ENCODE measurements at regions not wholly inside any gene's neighbourhood (a gene's known extent, or its start where the extent isn't known, plus 50 kb on each side); places are given as distances from the start of the nearest gene placed in this dataset.
"Not testable (repeated sequence)": the region's sequence is repeated elsewhere in the genome, so short reads cannot be mapped to it uniquely, and the experiment has no call there.

DNA sequence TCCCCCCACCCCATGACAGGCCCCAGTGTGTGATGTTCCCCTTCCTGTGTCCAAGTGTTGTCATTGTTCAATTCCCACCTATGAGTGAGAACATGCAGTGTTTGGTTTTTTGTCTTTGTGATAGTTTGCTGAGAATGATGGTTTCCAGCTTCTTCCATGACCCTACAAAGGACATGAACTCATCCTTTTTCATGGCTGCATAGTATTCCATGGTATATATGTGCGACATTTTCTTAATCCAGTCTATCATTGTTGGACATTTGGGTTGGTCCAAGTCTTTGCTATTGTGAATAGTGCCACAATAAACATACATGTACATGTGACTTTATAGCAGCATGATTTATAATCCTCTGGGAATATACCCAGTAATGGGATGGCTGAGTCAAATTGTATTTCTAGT lies 927.9 kb downstream of the PLA2G4A start:
- DNase-seq = not testable (repeated sequence)

DNA sequence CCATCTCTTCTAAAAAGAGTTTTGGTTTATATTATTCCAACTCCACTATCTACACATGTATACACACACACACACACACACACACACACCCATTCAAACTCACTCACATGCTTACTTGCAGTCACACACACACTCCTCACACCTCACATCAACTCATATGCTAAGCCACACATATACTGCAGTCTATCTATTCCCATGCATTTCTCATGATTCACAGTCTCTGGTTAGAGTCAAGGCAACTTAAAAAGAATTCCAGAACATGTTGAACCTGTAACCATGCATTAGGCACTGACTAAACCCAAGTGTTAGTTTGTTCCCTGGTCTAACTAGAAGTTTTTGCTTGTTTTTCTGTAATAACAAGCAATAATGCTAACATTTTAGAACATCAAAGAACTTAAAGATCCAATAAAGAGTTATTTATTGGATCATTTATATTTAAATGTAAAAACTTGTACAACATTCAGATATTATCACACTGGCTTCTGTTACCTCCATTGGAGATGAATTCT lies 931.1 kb downstream of the PLA2G4A start:
- DNase-seq = no peak

DNA sequence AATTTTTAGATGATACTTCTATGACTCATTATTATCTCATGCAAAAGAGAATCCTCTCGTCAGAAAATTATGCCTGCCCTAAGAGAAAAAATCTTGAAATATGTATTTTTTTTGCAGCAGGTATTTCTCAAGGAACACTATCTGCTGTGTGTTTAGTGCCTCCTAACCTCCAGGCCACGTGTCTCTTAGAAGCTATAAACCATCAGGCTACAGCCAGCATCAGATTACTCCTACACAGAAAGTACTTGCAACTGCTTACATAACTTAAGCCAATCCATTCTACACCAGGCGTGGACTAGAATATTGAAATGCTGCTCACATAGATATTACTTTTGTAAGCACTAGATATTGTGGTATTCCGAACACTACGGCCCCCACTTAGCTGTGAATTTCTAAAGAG lies 933.4 kb downstream of the PLA2G4A start:
- DNase-seq = no peak

DNA sequence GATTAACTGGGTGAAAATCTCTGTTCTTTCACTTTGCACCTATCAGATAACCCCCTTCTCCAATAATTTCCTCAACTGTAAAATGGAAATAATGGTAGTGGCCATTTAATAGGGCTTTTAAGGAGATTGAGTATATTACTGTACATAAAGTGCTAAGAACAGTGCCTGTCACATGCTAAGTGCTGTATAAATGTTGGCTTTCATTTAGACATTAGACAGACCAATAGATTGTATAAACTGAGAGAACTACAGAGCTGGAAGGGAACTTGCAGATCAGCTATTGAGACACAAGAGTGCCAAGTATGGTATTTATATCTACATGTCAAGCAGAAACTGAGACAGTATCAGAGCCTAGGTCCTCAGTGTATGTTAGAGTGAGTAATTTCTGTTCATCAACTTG lies 934.7 kb downstream of the PLA2G4A start:
- DNase-seq = no peak

DNA sequence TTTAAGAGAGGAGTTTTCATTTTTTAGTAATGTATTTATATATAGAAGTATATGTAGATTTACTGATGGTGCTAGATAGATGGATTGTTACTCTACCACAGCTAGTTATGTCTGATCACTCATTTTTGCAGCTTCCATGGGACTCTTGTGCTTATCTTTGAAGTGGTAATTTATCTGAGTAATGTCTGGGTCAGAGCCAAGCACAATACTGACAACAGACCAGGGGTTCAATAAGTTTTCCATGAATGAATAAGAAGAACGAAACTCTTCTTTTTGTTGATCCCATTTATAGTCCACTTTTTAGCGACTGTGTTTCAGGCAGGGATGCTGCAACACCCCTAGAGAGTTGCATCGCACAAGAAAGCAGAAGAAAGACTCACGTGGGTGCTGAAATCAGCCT lies 935.2 kb downstream of the PLA2G4A start:
- no peak for DNase-seq

DNA sequence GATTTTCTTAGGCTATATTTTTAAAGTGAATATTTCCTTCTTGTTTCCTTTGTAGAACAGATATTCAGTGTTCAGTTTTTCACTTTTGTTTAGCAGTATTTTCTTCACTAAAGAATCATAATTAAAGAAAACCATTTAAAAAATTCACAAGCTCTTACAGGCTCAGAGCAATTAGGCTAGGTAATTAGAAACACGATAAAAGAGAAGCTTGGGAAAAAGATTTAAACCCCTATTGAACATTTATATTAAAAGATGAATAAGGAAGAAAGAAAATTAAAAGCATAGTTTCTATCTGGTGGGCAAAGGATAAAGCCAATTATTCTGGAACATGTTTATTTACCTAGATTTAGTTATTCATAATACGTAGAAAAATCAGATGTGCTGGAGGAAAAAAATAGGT lies 942.6 kb downstream of the PLA2G4A start:
- DNase-seq = no peak

DNA sequence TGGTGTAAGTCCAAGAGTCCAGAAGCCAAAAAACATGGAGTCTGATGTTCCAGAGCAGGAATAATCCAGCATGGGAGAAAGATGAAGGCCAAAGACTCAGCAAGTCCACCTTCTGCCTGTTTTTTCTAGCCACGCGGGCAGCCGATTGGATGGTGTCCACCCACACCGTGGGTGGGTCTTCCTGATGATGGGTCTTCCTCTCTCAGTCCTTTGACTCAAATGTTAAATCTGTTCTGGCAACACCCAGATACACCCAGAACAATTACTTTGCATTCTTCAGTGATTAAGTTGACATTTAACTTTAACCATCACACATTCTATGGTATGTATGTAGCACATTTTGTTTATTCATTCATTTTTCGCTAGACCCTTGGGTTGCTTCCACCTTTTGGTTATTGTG lies 944.4 kb downstream of the PLA2G4A start:
- DNase-seq = no peak

DNA sequence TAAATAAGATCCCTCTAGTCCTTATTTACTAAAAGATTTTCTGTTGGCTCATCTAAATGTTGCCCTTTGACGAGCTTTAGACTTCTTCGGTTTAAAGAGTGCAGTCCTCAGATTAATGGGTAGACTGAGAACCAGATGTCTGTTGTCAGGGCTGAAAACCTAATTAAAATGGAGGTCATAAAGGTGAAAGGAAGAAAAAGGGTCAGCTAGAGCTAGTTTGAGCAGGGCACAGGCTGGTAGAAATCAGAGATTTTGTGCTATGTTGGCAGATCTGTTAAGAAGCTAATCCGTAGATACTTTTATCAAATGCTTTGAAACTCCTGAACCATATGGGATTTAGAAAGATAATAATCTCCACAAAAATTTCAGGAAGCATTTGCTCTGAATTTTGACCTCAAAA lies 959.0 kb downstream of the PLA2G4A start:
- no peak for DNase-seq

DNA sequence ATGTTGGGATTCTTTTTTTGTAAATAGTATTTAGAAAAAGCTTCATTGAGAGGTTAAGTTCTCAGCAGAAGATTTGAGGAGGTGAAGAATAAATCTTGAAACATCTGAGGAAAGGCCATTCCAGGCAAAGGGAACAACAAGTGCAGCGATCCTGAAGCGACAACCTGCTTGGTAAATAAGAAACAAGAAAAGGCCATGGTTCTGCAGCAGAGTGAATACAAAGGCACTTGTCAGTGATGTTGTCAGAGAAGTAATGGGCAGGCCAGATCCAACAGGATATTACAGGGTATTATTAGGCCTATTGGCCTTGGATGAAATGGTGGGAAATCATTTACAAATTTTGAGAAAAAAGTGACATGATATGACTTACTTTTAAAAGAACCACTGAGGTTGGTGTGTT lies 960.0 kb downstream of the PLA2G4A start:
- no peak for DNase-seq

DNA sequence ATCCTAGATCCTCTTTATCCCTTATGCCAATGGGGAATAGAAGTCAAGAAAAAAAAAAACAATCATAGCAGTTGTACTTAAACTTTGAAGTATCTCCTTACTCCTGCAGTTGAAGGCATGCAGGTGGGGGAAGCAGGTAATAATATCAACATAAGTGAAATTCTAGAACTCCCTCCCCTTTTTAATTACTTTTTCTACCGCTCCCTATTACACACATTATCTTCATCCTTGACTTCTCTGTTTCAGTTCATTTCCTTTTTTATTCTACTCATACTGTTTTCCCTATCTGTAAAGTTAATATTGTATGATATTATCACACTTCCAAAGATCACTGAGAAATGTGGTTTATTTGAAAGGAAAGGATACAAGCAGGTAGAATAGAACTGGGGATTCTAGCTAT lies 962.0 kb downstream of the PLA2G4A start:
- DNase-seq = no peak

DNA sequence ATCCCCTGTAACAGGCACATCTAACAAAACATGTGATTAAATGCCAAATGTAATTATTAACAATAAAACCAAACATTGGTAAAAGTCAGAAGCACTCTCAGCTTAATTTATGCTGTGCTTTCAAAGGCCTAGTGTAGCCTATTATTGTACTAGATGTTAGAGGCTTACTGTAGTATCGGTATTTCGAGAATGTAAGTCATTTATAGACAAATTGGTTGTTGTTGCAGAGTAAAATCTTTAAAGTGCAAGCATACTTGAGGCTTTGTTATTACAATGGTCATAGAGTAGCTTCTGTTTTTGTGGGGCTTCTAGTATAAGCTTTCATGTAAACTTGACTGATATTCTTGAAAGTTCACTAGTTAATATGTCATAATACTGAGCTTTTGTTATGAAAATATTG lies 965.8 kb downstream of the PLA2G4A start:
- DNase-seq = no peak

DNA sequence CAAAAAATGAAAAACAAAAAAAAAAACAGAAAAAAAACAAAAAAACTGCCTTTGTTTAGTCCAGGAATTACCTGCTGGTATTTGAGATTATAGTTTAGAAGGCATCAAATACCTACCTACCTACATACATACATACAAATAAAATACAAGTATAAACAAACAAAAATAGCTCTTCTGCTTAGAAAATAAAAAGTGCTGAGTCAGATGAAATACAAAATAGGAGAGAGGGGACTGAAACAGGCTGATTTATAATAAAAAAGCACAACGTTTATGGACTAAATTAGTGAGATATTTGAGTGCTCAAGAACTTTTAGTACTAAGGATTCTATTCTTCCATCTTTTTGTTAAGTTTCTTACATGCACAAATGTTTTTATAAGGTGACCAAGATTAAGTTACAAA lies 980.8 kb downstream of the PLA2G4A start:
- DNase-seq = no peak

DNA sequence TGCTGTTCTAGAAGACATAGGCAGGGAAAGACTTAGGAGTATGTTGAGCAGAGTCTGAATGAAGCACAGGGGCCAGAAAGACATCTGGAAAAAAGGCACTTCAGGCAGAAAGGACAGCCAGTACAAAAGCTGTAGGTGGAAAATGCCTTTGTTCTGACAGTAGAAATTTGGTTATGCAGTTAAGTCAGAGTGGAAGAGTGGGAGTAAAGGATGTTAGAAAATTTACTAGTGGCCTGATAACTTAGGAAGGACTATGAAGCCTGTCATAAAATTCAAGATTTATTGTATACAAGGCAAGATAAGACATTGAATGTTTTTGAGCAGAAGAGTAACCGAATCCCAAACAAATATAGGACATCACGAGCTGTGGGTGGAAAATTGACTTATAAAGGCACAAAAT lies 987.9 kb downstream of the PLA2G4A start:
- no peak for DNase-seq

DNA sequence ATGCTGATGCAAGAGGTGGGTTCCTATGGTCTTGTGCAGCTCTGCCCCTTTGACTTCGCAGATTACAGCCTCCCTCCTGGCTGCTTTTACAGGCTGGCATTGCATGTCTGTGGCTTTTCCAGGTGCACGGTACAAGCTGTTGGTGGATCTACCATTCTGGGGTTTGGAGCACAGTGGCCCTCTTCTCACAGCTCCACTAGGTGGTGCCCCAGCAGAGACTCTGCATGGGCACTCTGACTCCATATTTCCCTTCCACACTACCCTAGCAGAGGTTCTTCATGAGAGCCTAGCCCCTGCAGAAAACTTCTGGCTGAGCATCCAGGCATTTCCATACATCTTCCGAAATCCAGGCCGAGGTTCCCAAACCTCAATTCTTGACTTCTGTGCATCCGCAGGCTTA lies 989.0 kb downstream of the PLA2G4A start:
- DNase-seq = no peak

DNA sequence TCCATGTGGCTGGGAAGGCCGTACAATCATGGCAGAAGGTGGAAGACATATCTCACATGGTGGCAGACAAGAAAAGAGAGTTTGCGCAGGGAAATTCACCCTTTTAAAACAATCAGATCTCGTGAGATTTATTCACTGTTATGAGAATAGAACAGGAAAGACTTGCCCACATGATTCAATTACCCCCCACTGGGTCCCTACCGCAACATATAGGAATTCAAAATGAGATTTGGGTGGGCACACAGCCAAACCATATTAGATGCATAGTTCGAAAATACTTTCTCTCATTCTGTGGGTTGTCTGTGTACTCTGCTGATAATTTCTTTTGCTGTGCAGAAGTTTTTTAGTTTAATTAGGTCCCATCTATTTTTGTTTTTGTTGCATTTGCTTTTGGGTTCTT lies 990.3 kb downstream of the PLA2G4A start:
- DNase-seq = no peak

DNA sequence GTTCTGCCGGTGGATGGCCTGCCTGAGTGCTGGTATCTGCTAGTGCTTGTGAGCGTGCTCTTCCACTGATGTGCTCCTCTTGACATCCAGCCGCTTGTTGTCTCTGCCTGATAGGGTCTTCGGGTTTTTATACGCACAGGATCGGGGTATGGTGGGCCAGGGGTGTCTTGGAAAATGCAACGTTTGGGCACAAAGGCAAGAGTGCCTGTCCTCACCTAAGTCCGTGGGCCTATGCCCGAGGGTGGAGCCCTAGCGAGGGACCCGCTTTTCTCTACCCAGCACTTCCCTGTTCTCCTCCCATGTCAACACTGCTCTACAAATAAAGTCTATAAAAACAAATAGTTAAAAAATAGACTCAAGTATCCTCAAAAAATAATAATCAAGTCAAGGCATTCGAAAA lies 1007.8 kb downstream of the PLA2G4A start:
- no peak for DNase-seq

DNA sequence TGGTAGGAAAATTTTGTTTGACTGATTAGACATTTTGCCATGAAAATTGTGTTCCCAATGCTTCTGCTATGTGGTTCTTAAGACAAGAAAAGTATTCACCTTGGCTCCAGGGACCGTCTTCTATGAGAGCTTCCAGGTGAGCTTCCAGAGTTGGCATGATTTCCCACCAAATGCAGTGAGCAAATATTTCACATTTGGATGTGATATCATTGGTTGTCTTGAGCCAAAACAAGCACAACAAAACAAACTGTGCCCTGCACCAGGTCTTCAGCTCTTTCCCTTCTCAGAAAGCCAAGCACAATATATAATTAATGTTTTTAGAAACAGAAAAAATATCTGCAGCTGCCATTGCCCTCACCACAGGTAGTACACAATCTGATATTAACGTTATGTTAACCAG lies 1009.0 kb downstream of the PLA2G4A start:
- no peak for DNase-seq

DNA sequence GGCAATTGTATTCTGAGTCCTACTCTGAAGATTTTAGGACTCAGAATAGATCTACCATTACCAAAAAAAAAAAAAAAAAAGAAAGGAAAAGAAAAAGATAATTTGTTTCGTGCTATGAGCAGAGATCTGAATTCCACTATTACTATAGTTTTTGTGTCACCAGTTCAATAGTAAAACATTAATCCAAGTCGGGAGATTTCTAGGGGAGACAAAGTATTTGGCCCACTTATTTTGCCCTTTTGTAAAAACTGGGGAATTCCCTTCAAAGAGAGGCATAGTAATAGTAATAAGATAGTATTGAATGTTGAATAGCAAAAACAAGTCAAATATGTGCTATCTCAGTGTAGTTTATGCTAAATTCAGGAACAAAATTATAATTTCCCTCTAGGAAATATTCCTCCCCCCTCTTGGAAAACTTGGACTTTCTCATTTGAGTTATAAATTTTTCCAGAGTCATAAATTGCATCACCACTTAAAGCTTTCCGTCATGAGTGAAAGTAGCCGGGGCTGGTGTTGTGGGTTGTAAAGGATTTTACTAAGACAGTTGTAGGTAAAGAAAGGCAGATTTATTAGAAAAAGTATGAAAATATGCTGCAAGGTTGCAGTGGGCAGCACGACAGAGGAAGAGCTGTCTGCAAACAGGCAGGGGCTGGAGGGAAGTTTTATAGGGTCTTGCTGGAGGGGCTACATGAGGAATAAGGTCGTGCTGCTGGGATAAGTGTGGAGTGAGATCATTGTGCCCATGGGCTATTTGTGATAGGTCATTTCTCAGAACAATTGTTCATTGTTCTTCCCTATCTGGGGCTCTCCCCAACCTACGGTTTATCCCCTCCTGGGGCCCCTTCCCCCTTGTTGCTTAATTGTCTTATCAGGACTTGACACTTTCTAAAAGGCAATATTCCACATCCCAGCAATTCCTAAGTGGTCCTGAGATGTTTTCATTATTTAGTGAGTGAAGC lies 1009.9 kb downstream of the PLA2G4A start:
- DNase-seq = no peak

DNA sequence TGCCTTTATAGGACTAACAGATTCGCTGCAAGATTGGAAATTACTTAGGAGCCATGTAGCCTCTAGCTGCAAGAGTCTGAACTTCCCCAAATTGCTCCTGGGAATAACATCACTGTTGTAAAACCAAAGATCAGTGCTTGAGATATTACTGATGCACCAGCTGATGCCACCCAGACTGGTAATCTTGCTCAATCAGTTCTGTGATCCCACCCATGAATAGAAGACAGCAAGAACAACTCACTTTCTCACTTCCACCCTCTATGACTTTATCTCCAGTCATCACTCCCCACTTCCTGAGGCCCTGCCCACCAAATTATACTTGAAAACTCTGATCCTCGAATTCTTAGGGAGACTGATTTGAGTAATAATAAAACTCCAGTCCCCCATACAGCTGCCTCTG lies 1011.1 kb downstream of the PLA2G4A start:
- no peak for DNase-seq

DNA sequence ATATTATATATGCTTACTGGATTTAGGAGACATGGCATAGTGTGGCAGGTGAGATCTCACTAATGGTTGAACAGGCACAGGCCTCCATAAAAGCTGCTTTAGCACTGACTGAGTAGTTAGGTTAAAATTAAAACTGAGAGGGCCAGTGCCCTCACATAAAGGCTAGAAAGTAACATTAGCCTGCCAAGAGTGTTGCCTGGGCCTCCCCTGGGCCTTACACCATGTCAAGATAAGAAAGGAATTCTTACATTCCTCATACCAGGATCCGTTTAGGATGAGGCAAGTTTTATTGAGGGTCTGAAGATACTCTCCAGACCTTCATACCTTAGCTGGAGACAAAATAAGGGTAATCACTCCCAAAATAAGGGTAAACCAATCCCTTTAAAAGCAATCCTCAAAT lies 1011.8 kb downstream of the PLA2G4A start:
- DNase-seq = no peak

DNA sequence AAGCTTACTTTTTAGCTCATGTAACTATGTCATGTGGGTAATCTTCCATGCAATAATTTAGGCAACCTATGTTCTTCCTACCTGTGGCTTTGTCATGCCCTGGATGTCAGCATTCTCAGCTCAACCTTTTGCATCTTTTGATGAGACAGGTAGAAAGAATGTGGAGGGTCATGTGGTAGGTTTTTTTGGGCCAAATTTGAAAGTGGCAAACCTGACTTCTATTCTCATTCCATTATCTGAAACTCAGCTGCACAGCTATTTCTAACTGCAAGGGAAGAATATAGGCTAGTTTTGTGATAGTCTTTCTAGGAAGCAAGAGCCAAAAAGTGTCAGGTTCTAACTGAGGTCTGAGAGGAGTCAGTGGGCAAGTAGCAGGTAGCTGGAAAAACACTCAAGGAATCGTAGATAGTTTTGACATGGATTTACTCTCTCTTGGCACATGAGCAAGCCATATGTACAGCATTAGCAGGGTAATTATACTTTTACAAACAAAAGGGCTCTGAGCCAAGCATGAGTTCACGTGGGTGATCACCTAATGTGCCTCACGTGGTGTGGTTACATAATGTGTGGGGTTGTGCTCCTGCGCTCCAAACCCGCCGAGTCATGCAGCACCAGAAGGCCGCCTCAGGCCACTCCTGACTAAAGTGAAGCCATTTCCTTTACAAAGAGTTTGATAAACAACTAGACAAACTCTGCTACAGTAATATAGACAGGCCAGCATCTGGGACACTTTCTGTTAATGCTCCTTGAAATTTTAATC lies 1013.8 kb downstream of the PLA2G4A start:
- no peak for DNase-seq

DNA sequence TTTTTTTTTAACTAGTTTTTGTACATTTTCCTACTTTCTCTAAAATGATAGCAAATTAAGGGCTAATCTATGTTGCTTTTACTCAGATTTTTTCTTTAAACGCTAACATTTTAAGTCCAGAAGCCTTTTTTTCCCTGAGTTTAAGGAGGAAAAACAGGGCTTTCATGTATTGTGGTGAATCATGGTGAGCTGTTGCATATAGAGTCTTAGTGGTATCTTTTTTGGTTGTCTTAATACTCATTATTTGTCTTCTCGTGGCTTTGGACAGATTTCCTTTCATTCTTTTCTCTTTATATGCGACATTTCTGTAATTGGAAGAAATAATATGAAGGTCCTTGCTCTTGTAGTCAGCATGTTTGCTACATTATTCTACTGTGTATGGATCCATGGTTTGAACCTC lies 1015.6 kb downstream of the PLA2G4A start:
- DNase-seq = no peak

DNA sequence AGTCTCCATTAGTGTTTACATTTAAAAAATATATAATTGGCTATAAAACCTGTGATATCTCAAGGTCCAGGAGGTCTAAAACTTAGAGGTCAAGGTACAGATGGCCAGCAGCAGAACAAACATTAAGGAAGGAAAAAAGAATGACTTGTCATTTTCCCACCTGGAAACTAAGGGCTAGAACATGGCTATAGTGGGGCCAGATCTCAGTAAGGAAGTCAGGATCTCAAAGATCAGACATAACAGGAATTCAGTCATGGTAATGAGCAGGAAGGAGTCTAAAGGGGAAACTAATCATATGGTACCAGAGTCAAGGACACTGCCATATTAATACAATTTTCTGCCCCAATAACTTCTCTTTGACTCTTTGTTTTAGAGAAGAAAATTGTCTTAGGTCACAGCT lies 1018.8 kb downstream of the PLA2G4A start:
- DNase-seq = no peak

DNA sequence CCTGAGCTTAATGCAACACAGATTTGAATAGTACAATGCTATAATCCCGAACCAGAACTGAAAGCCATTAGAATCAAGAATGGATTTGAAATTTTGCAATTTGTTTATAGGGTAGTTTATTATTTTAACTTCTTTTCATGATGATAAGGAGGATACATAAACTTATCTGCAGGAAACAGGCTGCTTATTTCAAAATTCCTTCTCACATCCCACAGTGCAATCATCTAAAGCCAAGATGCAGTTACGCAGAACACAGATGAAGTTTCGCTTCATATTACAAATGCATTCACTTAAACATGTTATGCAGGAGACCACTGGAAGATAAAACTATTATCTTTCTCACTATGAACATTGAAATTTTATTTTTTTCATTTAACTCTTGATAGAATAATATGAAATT lies 1019.6 kb downstream of the PLA2G4A start:
- DNase-seq = no peak
